Astrocyte of the spinal cord (primary cell): ENCODE measurements at regions not wholly inside any gene's neighbourhood (a gene's known extent, or its start where the extent isn't known, plus 50 kb on each side); places are given as distances from the start of the nearest gene placed in this dataset.

Experiments
- DNase-seq: peaks from one replicate; pipeline ENCODE4 v3.0.0; 2011; ENCODE audit warnings: low read depth, low spot score
- H3K4me3 ChIP-seq: 2 replicates; pipeline ENCODE4 v1.5.1; 2011; ENCODE audit warnings: low read depth, mild to moderate bottlenecking, low read length, moderate library complexity
- CTCF ChIP-seq: IDR thresholded peaks from 2 replicates; pipeline ENCODE4 v1.5.1; 2012; ENCODE audit warnings: low read depth, mild to moderate bottlenecking, low read length, inconsistent platforms
- in situ Hi-C: cut with HindIII; loops from 2 replicates; pipeline ENCODE4 v1.10.0; 2017; ENCODE audit warnings: low sequenced_read_pairs

- no peak for DNase-seq
- no peak for TF ChIP-seq CTCF
- no peak overlapping the region for H3K4me3 ChIP-seq
- in situ Hi-C loops: no loop called here
These were observed 230.6 kb downstream of the FBXO15 start for GRCh38 chr18:73917046-73917445.

GRCh38 chr18:73913505-73913904 is 234.1 kb downstream of the FBXO15 start:
- in situ Hi-C loops: no loop called here
- TF ChIP-seq CTCF: no peak
- DNase-seq: no peak
- H3K4me3 ChIP-seq: no peak overlapping the region

- DNase-seq: peak; percentile 53
- H3K4me3 ChIP-seq: no peak overlapping the region
- in situ Hi-C loops: no loop called here
- TF ChIP-seq CTCF: no peak
These were observed 239.3 kb downstream of the FBXO15 start for GRCh38 chr18:73908323-73908722.

GRCh38 chr18:73901566-73901965 is 246.1 kb downstream of the FBXO15 start:
- no peak for DNase-seq
- H3K4me3 ChIP-seq: no peak overlapping the region
- TF ChIP-seq CTCF: no peak
- in situ Hi-C loops: no loop called here

- DNase-seq: no peak
- no peak for TF ChIP-seq CTCF
- H3K4me3 ChIP-seq: no peak overlapping the region
- in situ Hi-C loops: no loop called here
These were observed 246.5 kb downstream of the FBXO15 start for GRCh38 chr18:73901151-73901550.

- TF ChIP-seq CTCF: no peak
- H3K4me3 ChIP-seq: no peak overlapping the region
- in situ Hi-C loops: no loop called here
- no peak for DNase-seq
These were observed 247.4 kb downstream of the FBXO15 start for GRCh38 chr18:73900106-73900835.
